Inflammatory macrophage treated with lipopolysaccharide for 1 hour (primary cell): ENCODE measurements at regions not wholly inside any gene's neighbourhood (a gene's known extent, or its start where the extent isn't known, plus 50 kb on each side); places are given as distances from the start of the nearest gene placed in this dataset.

Experiments
- DNase-seq, 2 donors: peaks; one replicate each; pipeline ENCODE4 v3.0.0-alpha.2; 2020 to 2022

GRCh38 chr19:34305221-34306083 is 51.1 kb downstream of the GARRE1 start:
- DNase-seq, result no peak

- DNase-seq, result no peak
Measured at GRCh38 chr19:34306213-34306661, 51.9 kb downstream of the GARRE1 start.

- no peak for DNase-seq
Measured at GRCh38 chr19:34306824-34307223, 52.5 kb downstream of the GARRE1 start.

GRCh38 chr19:34308381-34309367 is 54.3 kb downstream of the GARRE1 start:
- DNase-seq, result peak; percentile 33 to 36

GRCh38 chr19:34309368-34310138 is 55.2 kb downstream of the GARRE1 start:
- no peak for DNase-seq

- no peak for DNase-seq
Measured at GRCh38 chr19:34310494-34310981, 54.5 kb upstream of the GPI start.

GRCh38 chr19:34313188-34313587 is 51.8 kb upstream of the GPI start:
- DNase-seq, result no peak

- DNase-seq, result no peak
Measured at GRCh38 chr19:34314437-34315313, 50.3 kb upstream of the GPI start.
